Stimulated activated CD4-positive, alpha-beta T cell treated with anti-CD3 and anti-CD28 coated beads, Interleukin-1b, Interleukin-23, amount 100 ng/mL, for 1 hour (primary cell): ENCODE measurements at regions not wholly inside any gene's neighbourhood (a gene's known extent, or its start where the extent isn't known, plus 50 kb on each side); places are given as distances from the start of the nearest gene placed in this dataset.
"Not testable (repeated sequence)": the region's sequence is repeated elsewhere in the genome, so short reads cannot be mapped to it uniquely, and the experiment has no call there.

Source experiments
- DNase-seq, 2 donors: peaks; one replicate each; pipeline ENCODE4 v3.0.0-alpha.2; 2020; ENCODE audit warnings: low read depth in 2 of 2

- no peak for DNase-seq
Measured at GRCh38 chr20:60097285-60097684, 139.1 kb downstream of the CDH26 start.

- DNase-seq: no peak
Measured at GRCh38 chr20:60100780-60101179, 142.6 kb downstream of the CDH26 start.

GRCh38 chr20:60101201-60101890 lies 143.1 kb downstream of the CDH26 start:
- no peak for DNase-seq

- DNase-seq: no peak
Measured at GRCh38 chr20:60101891-60102281, 143.7 kb downstream of the CDH26 start.

- DNase-seq: no peak
Measured at GRCh38 chr20:60102665-60103210, 144.5 kb downstream of the CDH26 start.

- no peak for DNase-seq
Measured at GRCh38 chr20:60104993-60105803, 147.0 kb downstream of the CDH26 start.

- not testable (repeated sequence) for DNase-seq
Measured at GRCh38 chr20:60106186-60106585, 148.0 kb downstream of the CDH26 start.

GRCh38 chr20:60107621-60108390 lies 149.6 kb downstream of the CDH26 start:
- DNase-seq: no peak

GRCh38 chr20:60108397-60108796 lies 150.2 kb downstream of the CDH26 start:
- DNase-seq: no peak

- DNase-seq: no peak
Measured at GRCh38 chr20:60113024-60113724, 155.0 kb downstream of the CDH26 start.

- no peak for DNase-seq
Measured at GRCh38 chr20:60113771-60114170, 155.5 kb downstream of the CDH26 start.

- no peak for DNase-seq
Measured at GRCh38 chr20:60115451-60115850, 157.2 kb downstream of the CDH26 start.

GRCh38 chr20:60116128-60116909 lies 158.1 kb downstream of the CDH26 start:
- DNase-seq: no peak

- DNase-seq: no peak
Measured at GRCh38 chr20:60117065-60117464, 158.8 kb downstream of the CDH26 start.

- no peak for DNase-seq
Measured at GRCh38 chr20:60121903-60122302, 163.7 kb downstream of the CDH26 start.

GRCh38 chr20:60122671-60123070 lies 164.4 kb downstream of the CDH26 start:
- DNase-seq: no peak

- DNase-seq: no peak
Measured at GRCh38 chr20:60123096-60123495, 164.9 kb downstream of the CDH26 start.

- DNase-seq: no peak
Measured at GRCh38 chr20:60123652-60124051, 165.4 kb downstream of the CDH26 start.

- no peak for DNase-seq
Measured at GRCh38 chr20:60124776-60125381, 166.7 kb downstream of the CDH26 start.

GRCh38 chr20:60125513-60125912 lies 167.3 kb downstream of the CDH26 start:
- no peak for DNase-seq
